ENCODE measurements at regions not wholly inside any gene's neighbourhood (a gene's known extent, or its start where the extent isn't known, plus 50 kb on each side); places are given as distances from the start of the nearest gene placed in this dataset.

GRCh38 chr12:92029902-92030586 is 115.6 kb downstream of the BTG1 start:
- Mint-ChIP-seq H3K4me3 (peak overlapping the region; percentile 43 to 83 (median 80)), H3K4me1 (peaks cover 72 to 98% (median 91%) of the 10 kb centered on the region in 3 donors), H3K9me3 (no peaks in the 10 kb centered on the region), H3K27me3 (no peaks in the 10 kb centered on the region), H3K27ac (peak overlapping the region; percentile 90 to 99 (median 96)), H3K36me3 (peaks cover 1 to 19% (median 5%) of the 10 kb centered on the region in 3 donors)
- no peak for DNase-seq
- Histone ChIP-seq H3K9me3 (ENCODE audit: low read length) (no peaks in the 10 kb centered on the region), H3K36me3 (ENCODE audit: insufficient read depth, low read length) (no peaks in the 10 kb centered on the region), H3K27ac (ENCODE audit: low read depth, low read length) (no peak overlapping the region), H3K4me1 (ENCODE audit: insufficient read depth, low read length) (peaks cover 80% of the 10 kb centered on the region), H3K4me3 (ENCODE audit: low read length) (peak overlapping the region; percentile 21), H3K27me3 (ENCODE audit: insufficient read depth, low read length, poor library complexity, severe bottlenecking) (no peaks in the 10 kb centered on the region)
- POLR2A ChIA-PET, result interaction anchor here (0.7 to 5.7 kb wide), 8 partner anchors 21 to 153 kb away, joined by 3 to 78 read pairs (median 4); partner anchors contain the start of gene BTG1
- CTCF ChIA-PET, result interaction anchor here (1.0 to 2.2 kb wide), 9 partner anchors 20 to 540 kb away, joined by 3 to 20 read pairs (median 5); partner anchors contain the start of gene BTG1

GRCh38 chr12:92029136-92029535 is 116.5 kb downstream of the BTG1 start:
- CTCF ChIA-PET, result interaction anchor here (1.1 to 1.5 kb wide), 2 partner anchors 108 to 117 kb away, joined by 3 read pairs; partner anchors contain the start of gene BTG1
- peaks cover 1 to 19% (median 5%) of the 10 kb centered on the region in 3 donors for H3K36me3 Mint-ChIP-seq
- peaks cover 64 to 90% (median 82%) of the 10 kb centered on the region in 3 donors for H3K4me1 Mint-ChIP-seq
- H3K9me3 ChIP-seq (ENCODE audit: low read length), result no peaks in the 10 kb centered on the region
- H3K9me3 Mint-ChIP-seq, result no peaks in the 10 kb centered on the region
- POLR2A ChIA-PET, result no interaction called here
- no peak overlapping the region for H3K27ac ChIP-seq (ENCODE audit: low read depth, low read length)
- H3K4me1 ChIP-seq (ENCODE audit: insufficient read depth, low read length), result peaks cover 73% of the 10 kb centered on the region
- no peak for DNase-seq
- H3K27me3 Mint-ChIP-seq, result no peaks in the 10 kb centered on the region
- peak overlapping the region; percentile 90 to 99 (median 96) for H3K27ac Mint-ChIP-seq
- no peaks in the 10 kb centered on the region for H3K27me3 ChIP-seq (ENCODE audit: insufficient read depth, low read length, poor library complexity, severe bottlenecking)
- no peaks in the 10 kb centered on the region for H3K36me3 ChIP-seq (ENCODE audit: insufficient read depth, low read length)
- H3K4me3 Mint-ChIP-seq, result peak overlapping the region in 4 of 7 donors; percentile 30 to 82 (median 81)
- H3K4me3 ChIP-seq (ENCODE audit: low read length), result no peak overlapping the region

- H3K36me3 Mint-ChIP-seq, result peaks cover 1 to 19% (median 5%) of the 10 kb centered on the region in 3 donors
- no peak for DNase-seq
- peak overlapping the region; percentile 36 to 99 (median 96) for H3K27ac Mint-ChIP-seq
- H3K4me3 Mint-ChIP-seq, result peak overlapping the region in 3 of 7 donors; percentile 10 to 19 (median 11)
- H3K9me3 Mint-ChIP-seq, result no peaks in the 10 kb centered on the region
- no peaks in the 10 kb centered on the region for H3K9me3 ChIP-seq (ENCODE audit: low read length)
- H3K27me3 ChIP-seq (ENCODE audit: insufficient read depth, low read length, poor library complexity, severe bottlenecking), result no peaks in the 10 kb centered on the region
- ChIA-PET CTCF (interaction anchor here (1.1 to 1.5 kb wide), 4 partner anchors 106 to 117 kb away, joined by 3 read pairs; partner anchors contain the start of gene BTG1), POLR2A (interaction anchor here (0.5 kb wide), 1 partner anchor 216 kb away, joined by 3 read pairs; no protein-coding TSS in a partner anchor)
- no peak overlapping the region for H3K4me3 ChIP-seq (ENCODE audit: low read length)
- H3K4me1 Mint-ChIP-seq, result peaks cover 58 to 83% (median 74%) of the 10 kb centered on the region in 3 donors
- H3K4me1 ChIP-seq (ENCODE audit: insufficient read depth, low read length), result peaks cover 71% of the 10 kb centered on the region
- H3K27me3 Mint-ChIP-seq, result no peaks in the 10 kb centered on the region
- no peaks in the 10 kb centered on the region for H3K36me3 ChIP-seq (ENCODE audit: insufficient read depth, low read length)
- no peak overlapping the region for H3K27ac ChIP-seq (ENCODE audit: low read depth, low read length)
Measured at GRCh38 chr12:92028441-92028709, 117.3 kb downstream of the BTG1 start.

GRCh38 chr12:92027701-92028440 is 117.8 kb downstream of the BTG1 start:
- H3K4me1 Mint-ChIP-seq, result peaks cover 55 to 78% (median 70%) of the 10 kb centered on the region in 3 donors
- Histone ChIP-seq H3K4me1 (ENCODE audit: insufficient read depth, low read length) (peaks cover 70% of the 10 kb centered on the region), H3K27me3 (ENCODE audit: insufficient read depth, low read length, poor library complexity, severe bottlenecking) (no peaks in the 10 kb centered on the region), H3K27ac (ENCODE audit: low read depth, low read length) (no peak overlapping the region), H3K36me3 (ENCODE audit: insufficient read depth, low read length) (no peaks in the 10 kb centered on the region), H3K4me3 (ENCODE audit: low read length) (no peak overlapping the region), H3K9me3 (ENCODE audit: low read length) (no peaks in the 10 kb centered on the region)
- ChIA-PET CTCF (interaction anchor here (1.1 to 1.5 kb wide), 4 partner anchors 106 to 118 kb away, joined by 3 read pairs; partner anchors contain the start of gene BTG1), POLR2A (no interaction called here)
- no peak for DNase-seq
- H3K4me3 Mint-ChIP-seq, result peak overlapping the region in 4 of 7 donors; percentile 10 to 19 (median 10)
- no peaks in the 10 kb centered on the region for H3K27me3 Mint-ChIP-seq
- H3K9me3 Mint-ChIP-seq, result no peaks in the 10 kb centered on the region
- H3K36me3 Mint-ChIP-seq, result peaks cover 1 to 16% (median 4%) of the 10 kb centered on the region in 3 donors
- H3K27ac Mint-ChIP-seq, result peak overlapping the region; percentile 29 to 99 (median 78)

GRCh38 chr12:92027243-92027642 is 118.4 kb downstream of the BTG1 start:
- H3K27ac ChIP-seq (ENCODE audit: low read depth, low read length), result no peak overlapping the region
- Mint-ChIP-seq H3K4me1 (peaks cover 51 to 71% (median 67%) of the 10 kb centered on the region in 3 donors), H3K36me3 (peaks cover 1 to 13% (median 3%) of the 10 kb centered on the region in 3 donors), H3K27ac (peak overlapping the region in 6 of 8 donors; percentile 17 to 92 (median 49)), H3K4me3 (peak overlapping the region in 2 of 7 donors; percentile 10 to 37), H3K27me3 (no peaks in the 10 kb centered on the region), H3K9me3 (no peaks in the 10 kb centered on the region)
- no peak overlapping the region for H3K4me3 ChIP-seq (ENCODE audit: low read length)
- DNase-seq, result no peak
- H3K9me3 ChIP-seq (ENCODE audit: low read length), result no peaks in the 10 kb centered on the region
- H3K27me3 ChIP-seq (ENCODE audit: insufficient read depth, low read length, poor library complexity, severe bottlenecking), result no peaks in the 10 kb centered on the region
- ChIA-PET CTCF (interaction anchor here (1.5 kb wide), 1 partner anchor 107 kb away, joined by 3 read pairs; no protein-coding TSS in a partner anchor), POLR2A (no interaction called here)
- no peaks in the 10 kb centered on the region for H3K36me3 ChIP-seq (ENCODE audit: insufficient read depth, low read length)
- H3K4me1 ChIP-seq (ENCODE audit: insufficient read depth, low read length), result peaks cover 65% of the 10 kb centered on the region

GRCh38 chr12:92025462-92026207 is 120.0 kb downstream of the BTG1 start:
- CTCF ChIA-PET, result no interaction called here
- H3K27ac Mint-ChIP-seq, result peak overlapping the region in 1 of 8 donors; percentile 20

GRCh38 chr12:92022093-92022492 is 123.6 kb downstream of the BTG1 start:
- H3K4me1 ChIP-seq (ENCODE audit: insufficient read depth, low read length), result peaks cover 21% of the 10 kb centered on the region
- Mint-ChIP-seq H3K4me3 (no peak overlapping the region), H3K27ac (peak overlapping the region in 1 of 8 donors; percentile 47), H3K9me3 (peaks cover 0 to 2% (median 0%) of the 10 kb centered on the region in 5 donors), H3K27me3 (no peaks in the 10 kb centered on the region), H3K4me1 (peaks cover 21 to 32% (median 27%) of the 10 kb centered on the region in 3 donors), H3K36me3 (peaks cover 0 to 18% (median 4%) of the 10 kb centered on the region in 3 donors)
- no peak for DNase-seq
- H3K27ac ChIP-seq (ENCODE audit: low read depth, low read length), result no peak overlapping the region
- no peaks in the 10 kb centered on the region for H3K27me3 ChIP-seq (ENCODE audit: insufficient read depth, low read length, poor library complexity, severe bottlenecking)
- H3K36me3 ChIP-seq (ENCODE audit: insufficient read depth, low read length), result no peaks in the 10 kb centered on the region
- no peaks in the 10 kb centered on the region for H3K9me3 ChIP-seq (ENCODE audit: low read length)
- POLR2A ChIA-PET, result no interaction called here
- CTCF ChIA-PET, result interaction anchor here (1.2 kb wide), 1 partner anchor 122 kb away, joined by 3 read pairs; no protein-coding TSS in a partner anchor
- no peak overlapping the region for H3K4me3 ChIP-seq (ENCODE audit: low read length)

More at GRCh38 chr12:92025462-92026207, 120.0 kb downstream of the BTG1 start:
- Histone ChIP-seq H3K9me3 (ENCODE audit: low read length) (no peaks in the 10 kb centered on the region), H3K27me3 (ENCODE audit: insufficient read depth, low read length, poor library complexity, severe bottlenecking) (no peaks in the 10 kb centered on the region), H3K36me3 (ENCODE audit: insufficient read depth, low read length) (no peaks in the 10 kb centered on the region), H3K4me3 (ENCODE audit: low read length) (peak overlapping the region; percentile 10), H3K4me1 (ENCODE audit: insufficient read depth, low read length) (peaks cover 55% of the 10 kb centered on the region), H3K27ac (ENCODE audit: low read depth, low read length) (no peak overlapping the region)
- H3K9me3 Mint-ChIP-seq, result no peaks in the 10 kb centered on the region
- H3K4me1 Mint-ChIP-seq, result peaks cover 47 to 67% (median 62%) of the 10 kb centered on the region in 3 donors
- no peak overlapping the region for H3K4me3 Mint-ChIP-seq
- POLR2A ChIA-PET, result no interaction called here
- peaks cover 1 to 13% (median 3%) of the 10 kb centered on the region in 3 donors for H3K36me3 Mint-ChIP-seq
- DNase-seq, result no peak
- no peaks in the 10 kb centered on the region for H3K27me3 Mint-ChIP-seq
